HG03060 (cell line): ENCODE measurements at regions not wholly inside any gene's neighbourhood (a gene's known extent, or its start where the extent isn't known, plus 50 kb on each side); places are given as distances from the start of the nearest gene placed in this dataset.

Experiments
- ATAC-seq: cut with Tn5 transposase; IDR thresholded peaks from one replicate; pipeline ENCODE4 v1.9.1; 2021; ENCODE audit warnings: low read depth, moderate number of reproducible peaks; ENCODE audit not compliant: unreplicated experiment

GRCh38 chr11:112398798-112399478 is 138.3 kb upstream of the PLET1 start:
- ATAC-seq, result no peak

GRCh38 chr11:112400476-112401014 is 139.9 kb upstream of the PLET1 start:
- ATAC-seq, result no peak

- no peak for ATAC-seq
These were observed 140.5 kb upstream of the PLET1 start for GRCh38 chr11:112401036-112401769.

GRCh38 chr11:112403432-112403831 is 142.8 kb upstream of the PLET1 start:
- ATAC-seq, result no peak

- no peak for ATAC-seq
These were observed 143.5 kb upstream of the PLET1 start for GRCh38 chr11:112404112-112404511.

GRCh38 chr11:112408517-112408916 is 147.9 kb upstream of the PLET1 start:
- ATAC-seq, result no peak

GRCh38 chr11:112410325-112410724 is 149.7 kb upstream of the PLET1 start:
- no peak for ATAC-seq

- no peak for ATAC-seq
These were observed 151.7 kb upstream of the PLET1 start for GRCh38 chr11:112412383-112412782.

GRCh38 chr11:112417339-112417738 is 156.7 kb upstream of the PLET1 start:
- ATAC-seq, result no peak

- no peak for ATAC-seq
These were observed 157.8 kb upstream of the PLET1 start for GRCh38 chr11:112418438-112418837.

- ATAC-seq, result no peak
These were observed 161.2 kb upstream of the PLET1 start for GRCh38 chr11:112421879-112422278.

GRCh38 chr11:112425121-112425520 is 164.5 kb upstream of the PLET1 start:
- no peak for ATAC-seq

GRCh38 chr11:112437096-112437495 is 176.4 kb upstream of the PLET1 start:
- no peak for ATAC-seq

GRCh38 chr11:112439614-112440013 is 179.0 kb upstream of the PLET1 start:
- ATAC-seq, result no peak

GRCh38 chr11:112440518-112440917 is 179.9 kb upstream of the PLET1 start:
- no peak for ATAC-seq

- ATAC-seq, result no peak
These were observed 187.5 kb upstream of the PLET1 start for GRCh38 chr11:112448168-112448567.

- ATAC-seq, result no peak
These were observed 188.1 kb upstream of the PLET1 start for GRCh38 chr11:112448806-112449205.

- ATAC-seq, result no peak
These were observed 190.6 kb upstream of the PLET1 start for GRCh38 chr11:112451250-112451649.

GRCh38 chr11:112453601-112454577 is 193.2 kb upstream of the PLET1 start:
- ATAC-seq, result no peak

GRCh38 chr11:112454841-112455240 is 194.2 kb upstream of the PLET1 start:
- no peak for ATAC-seq

- no peak for ATAC-seq
These were observed 195.1 kb upstream of the PLET1 start for GRCh38 chr11:112455791-112456190.
